K562 (cell line): ENCODE measurements at regions not wholly inside any gene's neighbourhood (a gene's known extent, or its start where the extent isn't known, plus 50 kb on each side); places are given as distances from the start of the nearest gene placed in this dataset.

ENCODE experiments used
- ATAC-seq: fragments of 200-7000 bp; cut with Tn5 transposase; 3 replicates; pipeline ENCODE4 v1.9.1; 2020; ENCODE audit warnings: moderate library complexity
- BruUV-seq: library from RNA; stranded (reverse); fragments of 400-500 nt; replicated peaks from 2 replicates; lab custom pipeline; 2021; lab: Mats Ljungman, UMichigan
- CTCF ChIA-PET: fragments of 300-600 bp; formaldehyde crosslinking; extraction: SDS; loops from one replicate; lab custom pipeline; 2021; ENCODE audit warnings: low intra/inter-chr PET ratio; lab: Yijun Ruan, JAX
- POLR2A ChIA-PET: fragments of 300-600, 350-650 bp; sonication (Branson Sonifier 250); formaldehyde crosslinking; extraction: SDS; loops from one replicate; lab custom pipeline; 2021; ENCODE audit warnings: antibody characterized with exemption, inconsistent platforms; lab: Yijun Ruan, JAX
- DNase-seq, 4 experiments: peaks; one replicate each; pipeline versions ENCODE4 v3.0.0 to v3.0.0-alpha.2; 2011 to 2018; ENCODE audit warnings: low spot score in 3 of 4, mixed read lengths in 3 of 4; ENCODE audit errors: extremely low read depth in 1 of 4
- FAIRE-seq: peaks from 2 replicates; lab custom pipeline; 2011; peaks lifted over from hg19 to GRCh38; lab: Jason Lieb, UNC
- H2AFZ ChIP-seq: 2 replicates; pipeline ENCODE4 v1.6.0; 2011; ENCODE audit warnings: low read depth, low read length, control low read depth, inconsistent platforms
- H3K27ac ChIP-seq: fragments of 200-600 bp; 3 replicates; pipeline ENCODE4 v1.8.0; 2011; ENCODE audit warnings: low read depth, mild to moderate bottlenecking, control low read depth, inconsistent platforms, low read length, moderate library complexity, mixed read lengths; ENCODE audit errors: extremely low read depth
- H3K27me3 ChIP-seq, 2 experiments: fragments of 300-600 bp in 1 of 2; 2 replicates in 1 of 2; 3 replicates in 1 of 2; pipeline versions ENCODE4 v1.6.0 to v1.8.0; 2011; ENCODE audit warnings: inconsistent platforms in 2 of 2, low read length in 2 of 2, mild to moderate bottlenecking in 1 of 2, mixed read lengths in 1 of 2, moderate library complexity in 1 of 2; ENCODE audit not compliant: control insufficient read depth in 2 of 2, insufficient read depth in 2 of 2
- H3K36me3 ChIP-seq: fragments of 300-600 bp; 3 replicates; pipeline ENCODE4 v1.8.0; 2011; ENCODE audit warnings: mild to moderate bottlenecking, low read length, inconsistent platforms; ENCODE audit not compliant: control insufficient read depth, insufficient read depth
- H3K4me1 ChIP-seq, 2 experiments: fragments of 200-600 bp in 1 of 2; replicated peaks in 1 of 2; 2 replicates in 1 of 2; 3 replicates in 1 of 2; pipeline versions ENCODE4 v1.5.1 to v1.8.0; 2011; ENCODE audit warnings: inconsistent platforms in 2 of 2, low read length in 2 of 2, mild to moderate bottlenecking in 1 of 2, mixed read lengths in 1 of 2, moderate library complexity in 1 of 2; ENCODE audit not compliant: control insufficient read depth in 2 of 2, insufficient read depth in 2 of 2
- H3K4me2 ChIP-seq: 2 replicates; pipeline ENCODE4 v1.6.1; 2011; ENCODE audit warnings: low read length, control low read depth, inconsistent platforms, mixed read lengths; ENCODE audit not compliant: insufficient read depth
- H3K4me3 ChIP-seq: fragments of 200-600 bp; sonication (generic), shearing (Covaris generic); 2 replicates; pipeline ENCODE4 v1.5.1; 2016; ENCODE audit warnings: control low read depth, inconsistent platforms
- H3K79me2 ChIP-seq: fragments of 200-600 bp; 3 replicates; pipeline ENCODE4 v1.8.0; 2011; ENCODE audit warnings: low read length, inconsistent platforms; ENCODE audit not compliant: control insufficient read depth, insufficient read depth
- H3K9ac ChIP-seq, 2 experiments: 2 replicates each; pipeline versions ENCODE4 v1.6.0 to v1.6.1; 2011; ENCODE audit warnings: low read depth in 2 of 2, low read length in 2 of 2, control low read depth in 1 of 2, inconsistent platforms in 1 of 2, mild to moderate bottlenecking in 1 of 2, mixed read lengths in 1 of 2; ENCODE audit not compliant: insufficient read depth in 1 of 2
- H3K9me1 ChIP-seq: one replicate; pipeline ENCODE4 v1.6.0; 2011; ENCODE audit warnings: inconsistent platforms, mild to moderate bottlenecking, low read length, moderate library complexity; ENCODE audit not compliant: control insufficient read depth, insufficient read depth
- H3K9me3 ChIP-seq: replicated peaks from 2 replicates; pipeline ENCODE4 v1.5.1; 2011; ENCODE audit warnings: low read depth, low read length, inconsistent platforms; ENCODE audit not compliant: control insufficient read depth, insufficient read depth
- H4K20me1 ChIP-seq: replicated peaks from 2 replicates; pipeline ENCODE4 v1.6.1; 2011; ENCODE audit warnings: low read length, inconsistent platforms, mixed read lengths; ENCODE audit not compliant: control insufficient read depth, insufficient read depth
- TBL1XR1 ChIP-seq, 2 experiments: IDR thresholded peaks; 2 replicates each; pipeline ENCODE4 v1.6.1; 2012; ENCODE audit warnings: improper control_type of control experiment in 2 of 2, low read length in 2 of 2, mild to moderate bottlenecking in 1 of 2
- ZNF764 ChIP-seq: fragments of 250-450 bp; sonication (Bioruptor Pico); IDR thresholded peaks from 2 replicates; pipeline ENCODE4 v1.4.0; 2020; ENCODE audit warnings: low read depth, mild to moderate bottlenecking, moderate library complexity
- whole genome bisulfite sequencing: fragments of 100-300 bp; shearing (Covaris generic); methylation state at CpG from one replicate; pipeline ENCODE4 v1.1.6; 2016; ENCODE audit warnings: low coverage, mixed read lengths; ENCODE audit not compliant: insufficient coverage; ENCODE audit errors: missing lambda C conversion rate; 5-methylcytosine and 5-hydroxymethylcytosine counted together
- in situ Hi-C: fragments of 300-500 bp; cut with MboI; formaldehyde crosslinking; loops from 4 replicates; pipeline ENCODE4 v1.15.0; 2018; ENCODE audit warnings: inconsistent platforms, mixed read lengths
- intact Hi-C: fragments of 100-400 bp; cut with micrococcal nuclease; formaldehyde crosslinking; loops from 2 replicates; pipeline ENCODE4 v1.14.2; 2022
- TF ChIP-seq, protein P1 (sequence below): IDR thresholded peaks from 2 replicates; pipeline ENCODE4 v1.6.1; 2011; ENCODE audit warnings: borderline replicate concordance, low read depth, mild to moderate bottlenecking, moderate library complexity, low read length; ENCODE audit not compliant: insufficient read depth, poor library complexity, severe bottlenecking

DNA sequence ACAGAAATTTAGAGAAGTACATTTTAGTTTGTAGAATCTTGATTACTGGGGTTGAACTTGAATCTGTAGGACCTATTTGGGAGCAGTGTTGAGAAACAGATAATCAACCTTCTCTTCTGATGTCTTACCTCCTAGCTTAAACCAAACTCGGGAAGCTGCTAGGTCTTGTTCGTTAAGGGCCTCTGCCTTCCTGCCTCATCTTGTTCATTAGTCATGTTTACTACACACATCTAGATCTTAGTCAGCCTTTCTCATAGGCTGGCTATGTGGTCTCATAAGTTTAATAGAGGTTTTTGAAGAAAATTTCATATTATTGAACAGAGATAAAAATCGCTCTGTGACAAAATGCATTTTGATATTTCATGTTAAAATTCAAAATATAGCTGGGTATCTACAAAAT, 331.0 kb upstream of the EDIL3 start (continued):
- TF ChIP-seq, protein P1, sequence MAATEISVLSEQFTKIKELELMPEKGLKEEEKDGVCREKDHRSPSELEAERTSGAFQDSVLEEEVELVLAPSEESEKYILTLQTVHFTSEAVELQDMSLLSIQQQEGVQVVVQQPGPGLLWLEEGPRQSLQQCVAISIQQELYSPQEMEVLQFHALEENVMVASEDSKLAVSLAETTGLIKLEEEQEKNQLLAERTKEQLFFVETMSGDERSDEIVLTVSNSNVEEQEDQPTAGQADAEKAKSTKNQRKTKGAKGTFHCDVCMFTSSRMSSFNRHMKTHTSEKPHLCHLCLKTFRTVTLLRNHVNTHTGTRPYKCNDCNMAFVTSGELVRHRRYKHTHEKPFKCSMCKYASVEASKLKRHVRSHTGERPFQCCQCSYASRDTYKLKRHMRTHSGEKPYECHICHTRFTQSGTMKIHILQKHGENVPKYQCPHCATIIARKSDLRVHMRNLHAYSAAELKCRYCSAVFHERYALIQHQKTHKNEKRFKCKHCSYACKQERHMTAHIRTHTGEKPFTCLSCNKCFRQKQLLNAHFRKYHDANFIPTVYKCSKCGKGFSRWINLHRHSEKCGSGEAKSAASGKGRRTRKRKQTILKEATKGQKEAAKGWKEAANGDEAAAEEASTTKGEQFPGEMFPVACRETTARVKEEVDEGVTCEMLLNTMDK: no peak

DNA sequence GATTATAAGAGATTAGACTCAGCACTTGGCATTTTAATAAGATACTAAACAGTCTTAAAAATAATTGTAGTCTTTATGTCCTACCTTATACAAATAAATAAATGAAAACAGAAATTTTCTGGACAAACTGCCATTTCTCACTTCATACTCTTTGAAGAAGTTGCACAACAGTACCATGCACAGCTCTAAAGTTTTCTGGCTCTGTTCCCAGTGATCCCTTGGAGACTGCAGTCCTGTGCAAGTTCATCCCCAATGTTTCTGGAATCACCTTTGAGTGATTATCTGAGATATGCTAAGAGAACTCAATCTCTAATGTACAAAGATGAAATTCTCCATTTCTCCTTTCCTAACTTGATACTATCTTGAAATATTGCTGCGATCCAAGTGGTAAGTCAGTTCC, 330.4 kb upstream of the EDIL3 start:
- FAIRE-seq (no peak), DNase-seq (no peak), ATAC-seq (no peak)
- Histone ChIP-seq H3K9me1 (no peaks in the 10 kb centered on the region), H3K36me3 (no peaks in the 10 kb centered on the region), H3K4me2 (no peak overlapping the region), H3K4me1 (no peaks in the 10 kb centered on the region), H3K27ac (no peak overlapping the region), H2AFZ (no peak overlapping the region), H3K4me3 (no peak overlapping the region), H3K9me3 (no peaks in the 10 kb centered on the region), H3K9ac (no peak overlapping the region), H4K20me1 (no peaks in the 10 kb centered on the region), H3K79me2 (no peaks in the 10 kb centered on the region), H3K27me3 (no peaks in the 10 kb centered on the region)
- ChIA-PET CTCF (no interaction called here), POLR2A (no interaction called here)
- BruUV-seq: no TSS peak
- TF ChIP-seq, protein P1: no peak
- no peak for TF ChIP-seq TBL1XR1 (IDR thresholded peaks at IDR 0.05; ENCODE audit: low read length in 2 of 2)
- TF ChIP-seq ZNF764 (CRISPR knock-in tag): no peak
- in situ Hi-C loops: no loop called here
- 0% methylated on average over 1 of the region's 1 CpG for WGBS
- intact Hi-C loops: no loop called here
